Epidermal melanocyte (primary cell): ENCODE measurements at regions not wholly inside any gene's neighbourhood (a gene's known extent, or its start where the extent isn't known, plus 50 kb on each side); places are given as distances from the start of the nearest gene placed in this dataset.
"Not testable (repeated sequence)": the region's sequence is repeated elsewhere in the genome, so short reads cannot be mapped to it uniquely, and the experiment has no call there.

Experiments used
- DNase-seq: peaks from one replicate; pipeline ENCODE4 v3.0.0; 2011; ENCODE audit warnings: low spot score; ENCODE audit not compliant: insufficient read length

DNA sequence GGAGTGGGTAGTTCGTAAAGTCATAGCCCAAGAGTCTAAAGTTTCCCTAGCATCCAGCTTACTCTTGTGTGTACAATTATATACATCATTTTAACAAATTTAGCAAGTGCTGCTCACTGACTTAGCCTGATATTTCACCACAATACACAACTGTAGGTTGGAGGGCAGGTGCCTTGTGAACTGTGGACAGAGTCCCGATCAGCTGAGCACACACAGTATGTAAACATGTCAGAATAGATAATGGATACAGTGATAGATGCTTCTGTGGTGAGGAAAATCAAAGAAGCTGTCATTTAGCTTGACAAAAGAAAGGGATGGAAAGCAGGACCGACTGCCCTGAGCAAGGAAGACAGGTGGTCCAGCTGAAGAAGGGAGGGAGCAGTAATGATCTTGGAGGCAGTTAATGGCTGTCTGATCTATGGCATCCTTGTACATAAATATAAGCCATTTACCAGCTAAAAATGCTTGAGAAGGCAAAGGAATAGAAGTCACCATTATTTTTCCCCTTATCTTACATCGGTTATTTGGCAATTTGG, 372.8 kb upstream of the UBE2E3 start:
- no peak for DNase-seq

DNA sequence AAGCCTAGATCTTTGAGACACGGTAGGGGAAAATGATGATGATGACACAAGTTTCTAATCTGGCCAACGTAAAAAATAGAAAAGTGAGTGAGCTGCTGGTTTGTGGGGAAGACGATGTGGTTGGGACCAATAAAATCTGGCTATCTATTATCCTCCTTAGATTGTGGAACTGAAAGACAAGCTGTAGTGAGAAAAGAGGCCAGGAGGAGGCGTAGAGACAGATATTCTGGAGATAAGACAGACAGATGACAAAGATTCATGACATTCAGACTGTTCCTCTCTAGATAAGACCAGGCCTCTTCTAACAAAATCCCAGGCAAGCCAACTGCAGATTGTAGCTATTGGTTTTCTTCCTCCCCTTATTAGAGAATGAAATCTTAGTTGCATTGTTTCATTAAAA, 376.3 kb upstream of the UBE2E3 start:
- DNase-seq = no peak

DNA sequence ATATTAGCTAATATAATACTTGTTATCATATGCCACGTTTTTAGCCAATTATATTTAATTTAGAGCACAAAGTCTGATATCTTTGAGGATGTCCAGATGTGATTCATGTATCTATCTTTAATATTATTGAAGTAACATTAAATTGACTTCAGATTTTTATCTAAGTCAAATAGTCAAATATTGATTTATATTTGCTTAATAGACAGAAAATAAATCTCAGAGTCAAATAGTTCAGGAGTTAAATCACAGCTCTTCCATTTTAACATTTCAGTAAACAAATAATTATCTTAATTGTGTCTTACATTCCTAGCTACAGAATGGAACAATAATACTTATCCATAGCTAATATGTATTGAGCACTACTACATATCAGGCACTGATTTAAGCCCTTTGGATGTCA, 379.4 kb upstream of the UBE2E3 start:
- DNase-seq = no peak

DNA sequence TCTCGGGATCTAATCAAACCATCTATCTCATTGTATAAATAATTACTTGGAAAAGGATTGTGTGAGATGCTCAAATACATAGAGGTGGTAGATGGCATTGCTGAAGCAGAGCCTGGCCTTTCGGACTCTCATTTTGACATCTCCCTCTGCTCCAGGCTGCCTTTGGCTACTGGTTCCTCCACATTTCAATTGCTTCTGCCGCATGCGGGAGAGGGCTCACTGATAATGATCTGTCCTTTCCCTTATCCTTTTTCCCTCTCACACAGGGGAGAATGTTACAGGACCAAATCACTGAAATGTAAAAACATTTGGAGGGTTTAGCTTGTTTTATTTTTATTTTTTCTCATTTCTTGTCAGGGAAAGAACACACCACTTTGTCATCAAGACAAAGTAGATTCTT, 380.6 kb upstream of the UBE2E3 start:
- no peak for DNase-seq

DNA sequence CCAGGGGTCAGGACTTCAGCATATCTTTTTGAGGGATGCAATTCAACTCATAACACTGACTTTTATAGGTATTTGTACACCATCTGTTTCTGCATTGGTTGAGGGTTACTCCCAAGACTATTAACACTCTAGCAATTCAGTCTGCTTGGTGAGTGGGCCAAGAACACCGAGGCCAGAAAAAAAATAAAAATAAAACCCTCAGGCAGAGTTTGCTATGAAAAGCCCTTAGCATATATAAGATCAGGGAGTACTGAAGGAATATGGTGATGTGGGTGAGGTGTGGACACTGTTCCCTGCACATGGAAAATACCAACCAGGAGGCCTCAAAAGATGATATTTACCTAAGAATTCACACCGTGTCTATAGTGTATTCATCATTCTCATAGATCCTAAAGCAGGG, 383.2 kb upstream of the UBE2E3 start:
- DNase-seq = no peak

DNA sequence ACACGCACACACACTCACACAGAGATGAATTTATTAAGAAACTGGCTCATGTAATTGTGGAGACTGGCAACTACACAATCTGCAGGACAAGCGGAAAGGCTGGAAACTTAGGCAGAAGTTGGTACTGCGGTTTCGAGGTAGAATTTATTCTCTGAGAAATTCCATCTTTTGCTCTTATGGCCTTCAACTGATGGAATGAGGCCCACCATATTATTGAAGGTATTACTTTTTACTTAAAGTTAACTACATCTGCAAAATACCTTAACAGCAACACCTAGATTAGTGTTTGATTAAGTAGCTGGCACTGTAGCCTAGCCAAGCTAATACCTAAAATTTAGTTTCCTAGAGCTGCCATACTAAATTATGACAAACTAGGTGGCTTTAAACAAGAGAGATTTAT, 384.0 kb upstream of the UBE2E3 start:
- no peak for DNase-seq

DNA sequence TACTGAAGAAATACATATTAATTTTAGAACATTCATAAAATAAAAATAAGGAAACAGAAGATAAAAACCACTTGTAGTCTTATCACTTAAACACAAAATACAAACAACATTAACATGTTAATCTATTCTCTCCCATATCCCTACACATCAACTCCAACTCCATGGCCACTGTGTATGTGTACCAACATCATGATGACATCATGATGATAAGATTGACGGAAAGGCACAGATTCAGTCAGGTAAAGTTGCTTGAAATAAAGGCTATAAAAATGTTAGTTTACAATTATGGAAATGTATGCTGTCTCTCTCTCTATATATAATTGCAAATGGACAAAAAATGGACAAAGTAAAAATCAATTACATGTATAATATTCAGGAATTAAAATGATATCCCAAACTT, 388.5 kb upstream of the UBE2E3 start:
- no peak for DNase-seq

GRCh38 chr2:180591093-180591781, 389.2 kb upstream of the UBE2E3 start:
- DNase-seq = not testable (repeated sequence)

GRCh38 chr2:180583441-180584140, 396.8 kb upstream of the UBE2E3 start:
- DNase-seq = no peak

GRCh38 chr2:180579388-180579787, 401.0 kb upstream of the UBE2E3 start:
- DNase-seq = no peak

DNA sequence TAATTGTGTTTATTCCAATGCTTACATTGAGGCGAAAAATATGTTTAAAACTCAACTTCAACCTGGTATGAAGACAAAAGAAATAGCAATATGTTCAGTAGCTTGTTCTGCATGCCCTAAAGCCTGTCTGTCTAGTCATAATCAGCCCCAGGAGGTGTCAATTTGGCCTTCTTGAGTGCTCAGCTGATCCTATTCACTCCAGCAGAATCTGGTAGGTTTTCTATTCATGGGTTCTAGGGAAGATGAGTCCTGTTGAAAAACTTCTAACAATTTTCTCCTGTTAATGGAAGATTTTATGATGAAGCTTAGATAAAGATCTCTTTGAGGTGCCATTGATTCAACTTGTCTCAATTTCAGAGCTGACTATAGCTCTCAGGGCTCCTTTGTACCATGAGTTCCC, 402.0 kb upstream of the UBE2E3 start:
- no peak for DNase-seq

GRCh38 chr2:180577567-180577966, 402.8 kb upstream of the UBE2E3 start:
- no peak for DNase-seq

GRCh38 chr2:180573951-180574350, 406.5 kb upstream of the UBE2E3 start:
- DNase-seq = no peak

DNA sequence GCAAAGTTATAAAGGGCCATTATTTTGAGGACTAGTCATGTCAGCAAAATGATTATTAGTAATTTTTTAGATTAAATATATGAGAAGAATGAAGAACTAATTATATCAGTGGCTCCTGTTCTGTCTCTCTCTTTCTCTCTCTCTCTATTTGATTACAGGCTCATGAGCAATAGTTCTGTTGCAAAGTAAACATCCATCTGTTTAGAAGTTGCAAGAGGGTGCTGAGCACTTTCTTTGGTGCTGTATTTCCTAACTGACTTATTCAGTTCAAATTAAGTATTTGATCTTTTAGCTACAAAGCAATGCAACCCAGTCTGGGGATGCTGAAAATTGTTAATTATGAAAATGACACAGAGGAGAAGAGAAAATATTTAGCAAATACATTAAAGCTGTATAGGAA, 408.1 kb upstream of the UBE2E3 start:
- no peak for DNase-seq

DNA sequence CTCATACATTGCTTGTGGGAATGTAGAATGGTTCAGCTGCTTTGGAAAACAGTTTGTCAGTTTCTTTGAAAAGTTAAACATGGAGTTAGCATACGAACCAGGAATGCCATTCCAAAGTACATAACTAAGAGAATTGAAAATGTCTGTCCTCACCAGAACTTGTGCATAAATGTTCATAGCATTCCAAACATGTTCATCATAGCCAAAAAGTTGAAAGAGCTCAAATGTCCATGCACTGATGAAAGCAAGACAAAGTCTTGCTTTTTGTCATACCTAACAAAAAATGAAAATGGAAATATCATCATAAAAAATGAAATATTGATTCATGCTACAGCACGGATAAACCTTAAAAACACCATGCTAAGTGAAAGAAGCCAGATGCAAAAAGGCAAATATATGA, 408.8 kb upstream of the UBE2E3 start:
- DNase-seq = no peak

DNA sequence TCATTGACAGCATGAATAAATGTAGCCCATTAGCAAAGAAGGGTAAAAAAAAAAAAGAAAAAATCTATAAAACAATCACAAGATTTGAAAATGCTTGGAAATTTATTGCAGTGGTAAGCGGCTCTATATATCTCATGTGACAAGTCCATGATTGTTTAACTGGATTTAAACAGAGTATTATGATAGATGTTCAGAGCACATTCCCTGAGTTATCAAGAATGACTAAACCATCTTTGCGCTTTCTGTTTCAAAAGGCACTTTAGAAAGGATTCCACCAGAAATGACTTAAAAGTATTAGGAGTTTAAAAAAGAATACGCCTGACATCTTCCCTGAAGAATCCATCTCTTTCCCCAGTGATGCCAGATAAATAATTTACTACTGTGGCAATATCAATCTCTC, 409.5 kb upstream of the UBE2E3 start:
- no peak for DNase-seq

GRCh38 chr2:180564051-180564450, 416.4 kb upstream of the UBE2E3 start:
- DNase-seq = no peak

DNA sequence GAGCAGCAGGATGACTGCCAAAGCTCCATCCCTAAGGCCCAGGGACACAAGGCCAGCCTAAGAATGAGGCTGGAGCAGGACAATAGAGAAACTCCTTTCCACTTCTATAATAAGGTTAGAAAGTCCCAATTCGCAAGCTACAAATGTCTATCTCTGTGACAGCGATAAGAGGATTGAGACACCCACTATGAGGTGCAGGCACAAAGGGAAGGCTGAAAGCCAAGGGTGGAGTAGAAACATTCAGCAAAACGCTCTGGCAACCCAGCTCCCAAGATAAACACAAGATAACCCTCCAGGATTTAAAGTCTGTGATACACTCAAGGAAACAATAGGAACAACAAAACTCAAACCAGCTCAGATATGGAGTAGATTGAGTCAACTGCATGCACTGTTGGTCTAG, 418.0 kb upstream of the UBE2E3 start:
- DNase-seq = no peak

DNA sequence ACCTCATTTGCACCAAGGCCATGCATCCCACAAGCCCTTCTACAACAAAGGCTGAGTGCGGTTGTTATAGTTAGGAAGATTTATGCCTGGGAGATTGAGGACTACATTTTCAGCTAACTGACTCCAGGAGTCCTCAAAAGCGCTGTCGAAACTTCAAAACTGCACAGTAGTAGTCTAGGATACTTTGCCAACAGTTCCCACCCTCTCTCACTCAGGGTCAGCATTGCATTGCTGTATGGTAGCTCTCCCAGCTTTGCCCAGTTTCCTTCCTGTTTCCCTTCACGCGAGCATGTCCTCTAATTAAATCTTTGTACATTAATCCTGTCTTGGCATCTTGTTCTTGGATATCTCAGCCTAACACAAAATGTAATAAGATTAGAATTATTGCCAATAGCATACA, 420.6 kb upstream of the UBE2E3 start:
- DNase-seq = no peak

DNA sequence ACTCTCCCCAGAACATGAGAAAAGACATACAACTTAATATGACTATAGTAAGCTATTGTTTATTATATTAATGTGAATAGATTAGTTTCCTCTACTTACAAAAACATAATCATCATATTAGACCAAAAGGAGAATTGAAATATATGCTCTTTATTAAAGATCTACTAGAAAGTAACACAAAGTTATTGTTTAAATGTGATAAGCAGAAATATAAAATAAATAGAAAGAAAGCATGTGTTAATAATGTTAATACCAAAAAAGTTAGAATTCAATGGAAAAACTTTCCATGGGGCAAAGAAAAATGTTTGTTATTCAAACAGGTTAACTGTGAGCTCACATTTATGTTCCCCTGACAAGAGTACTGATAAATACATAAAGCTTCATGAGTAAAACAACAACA, 421.4 kb upstream of the UBE2E3 start:
- DNase-seq = no peak

DNA sequence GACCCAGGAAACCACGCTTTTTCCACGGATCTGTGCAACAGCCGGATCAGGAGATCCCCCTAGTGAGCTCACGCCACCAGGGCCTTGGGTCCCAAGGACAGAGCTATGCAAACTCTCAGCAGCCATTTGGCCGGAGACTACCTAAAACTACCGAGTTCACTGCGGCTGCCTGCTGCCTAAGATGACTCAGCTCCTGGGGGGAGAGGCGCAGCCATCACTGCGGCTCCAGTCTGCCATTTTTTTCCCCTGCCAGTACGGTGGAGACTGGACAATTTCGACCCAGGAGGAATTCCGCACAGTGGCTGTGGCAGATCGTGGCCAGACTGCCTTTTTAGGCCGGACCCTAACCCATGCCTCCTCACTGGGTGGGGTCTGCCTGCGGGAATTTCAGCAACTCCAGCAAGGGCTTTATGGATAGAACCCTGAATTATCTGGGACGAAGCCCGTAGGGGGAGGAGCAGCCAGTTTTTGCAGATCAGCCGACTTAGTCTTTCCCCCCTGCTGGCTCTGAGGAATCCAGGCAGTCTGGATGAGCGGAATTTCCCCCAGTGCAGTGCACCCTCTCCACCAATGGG, 424.9 kb upstream of the UBE2E3 start:
- DNase-seq = no peak

DNA sequence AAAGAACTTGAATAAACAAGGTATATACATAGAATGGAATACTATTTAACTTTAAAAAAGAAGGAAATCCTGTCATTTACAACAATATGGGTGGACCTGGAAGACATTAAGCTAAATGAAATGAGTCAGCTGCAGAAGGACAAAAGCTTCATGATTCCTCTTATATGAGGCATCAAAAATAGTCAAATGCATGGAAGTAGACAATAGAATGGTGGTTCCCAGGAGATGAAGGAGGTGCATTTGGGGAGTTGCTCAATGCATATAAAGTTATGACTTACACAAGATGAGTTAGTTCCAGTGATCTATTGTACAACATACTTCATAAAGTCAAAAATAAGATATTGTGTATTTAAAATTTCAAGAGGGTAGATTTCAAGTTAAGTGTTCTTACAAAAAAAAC, 426.1 kb upstream of the UBE2E3 start:
- DNase-seq = no peak
